ENCODE measurements at regions not wholly inside any gene's neighbourhood (a gene's known extent, or its start where the extent isn't known, plus 50 kb on each side); places are given as distances from the start of the nearest gene placed in this dataset.
"Not testable (repeated sequence)": the region's sequence is repeated elsewhere in the genome, so short reads cannot be mapped to it uniquely, and the experiment has no call there.

DNA sequence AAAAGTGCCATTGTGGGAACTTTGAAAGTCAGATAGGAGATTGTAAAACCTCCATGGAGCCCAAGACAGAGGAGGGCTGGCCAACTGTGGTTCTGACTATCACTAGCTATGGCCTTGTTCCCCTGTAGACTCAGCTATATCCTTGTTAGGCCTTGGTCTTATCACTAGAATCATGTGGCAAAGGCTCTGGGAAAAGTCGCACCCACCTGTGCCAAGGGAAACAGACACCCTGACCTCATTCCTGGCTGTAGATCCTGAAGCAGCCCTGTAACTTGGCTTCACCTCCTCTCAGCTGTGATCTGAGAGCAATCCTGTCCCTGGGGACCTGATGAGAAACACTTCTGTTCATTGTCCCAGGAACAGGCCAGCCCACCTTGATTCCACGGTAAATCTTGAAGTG is 566.2 kb downstream of the TMEM135 start:
- in situ Hi-C loops (cut with MboI; ENCODE audit: low pct_unique_long_range_greater_than_20kb, low sequenced_read_pairs, unreplicated experiment), result no loop called here
- no peak for TF ChIP-seq CTCF (IDR thresholded peaks at IDR 0.05; ENCODE audit: extremely low read depth, insufficient read depth, missing control alignments)
- no peak for DNase-seq (ENCODE audit: low spot score)

- in situ Hi-C loops (cut with MboI; ENCODE audit: low pct_unique_long_range_greater_than_20kb, low sequenced_read_pairs, unreplicated experiment), result no loop called here
- no peak for TF ChIP-seq CTCF (IDR thresholded peaks at IDR 0.05; ENCODE audit: extremely low read depth, insufficient read depth, missing control alignments)
Measured at GRCh38 chr11:87602776-87603175, 565.0 kb downstream of the TMEM135 start.

GRCh38 chr11:87600938-87601337 is 563.2 kb downstream of the TMEM135 start:
- no peak for DNase-seq (ENCODE audit: low spot score)

More at GRCh38 chr11:87602776-87603175, 565.0 kb downstream of the TMEM135 start:
- DNase-seq (ENCODE audit: low spot score), result no peak

GRCh38 chr11:87597725-87598124 is 560.0 kb downstream of the TMEM135 start:
- in situ Hi-C loops (cut with MboI; ENCODE audit: low pct_unique_long_range_greater_than_20kb, low sequenced_read_pairs, unreplicated experiment), result no loop called here
- no peak for TF ChIP-seq CTCF (IDR thresholded peaks at IDR 0.05; ENCODE audit: extremely low read depth, insufficient read depth, missing control alignments)
- no peak for DNase-seq (ENCODE audit: low spot score)

More at GRCh38 chr11:87600938-87601337, 563.2 kb downstream of the TMEM135 start:
- no peak for TF ChIP-seq CTCF (IDR thresholded peaks at IDR 0.05; ENCODE audit: extremely low read depth, insufficient read depth, missing control alignments)
- in situ Hi-C loops (cut with MboI; ENCODE audit: low pct_unique_long_range_greater_than_20kb, low sequenced_read_pairs, unreplicated experiment), result no loop called here

DNA sequence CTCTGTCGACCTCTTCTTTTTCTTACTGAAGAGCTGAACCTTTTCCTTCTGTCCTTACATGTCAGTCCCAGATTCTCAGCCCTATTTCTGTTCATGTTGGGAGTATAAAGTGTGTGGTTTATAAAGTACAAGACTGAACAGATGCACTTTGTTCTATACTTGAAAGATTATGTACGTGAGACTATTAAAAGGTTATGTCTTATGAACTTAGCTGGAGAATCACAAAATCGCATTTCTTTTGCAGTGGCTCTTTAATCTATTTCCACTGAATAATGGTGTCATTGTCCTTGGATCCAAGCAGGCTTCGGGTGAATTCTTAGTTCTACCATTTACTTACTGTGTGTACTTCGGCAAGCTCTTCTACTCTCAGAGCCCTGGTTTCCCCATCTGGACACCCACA is 558.4 kb downstream of the TMEM135 start:
- in situ Hi-C loops (cut with MboI; ENCODE audit: low pct_unique_long_range_greater_than_20kb, low sequenced_read_pairs, unreplicated experiment), result no loop called here
- no peak for TF ChIP-seq CTCF (IDR thresholded peaks at IDR 0.05; ENCODE audit: extremely low read depth, insufficient read depth, missing control alignments)
- no peak for DNase-seq (ENCODE audit: low spot score)

- no peak for DNase-seq (ENCODE audit: low spot score)
- no peak for TF ChIP-seq CTCF (IDR thresholded peaks at IDR 0.05; ENCODE audit: extremely low read depth, insufficient read depth, missing control alignments)
- in situ Hi-C loops (cut with MboI; ENCODE audit: low pct_unique_long_range_greater_than_20kb, low sequenced_read_pairs, unreplicated experiment), result no loop called here
Measured at GRCh38 chr11:87589082-87589481, 551.3 kb downstream of the TMEM135 start.

DNA sequence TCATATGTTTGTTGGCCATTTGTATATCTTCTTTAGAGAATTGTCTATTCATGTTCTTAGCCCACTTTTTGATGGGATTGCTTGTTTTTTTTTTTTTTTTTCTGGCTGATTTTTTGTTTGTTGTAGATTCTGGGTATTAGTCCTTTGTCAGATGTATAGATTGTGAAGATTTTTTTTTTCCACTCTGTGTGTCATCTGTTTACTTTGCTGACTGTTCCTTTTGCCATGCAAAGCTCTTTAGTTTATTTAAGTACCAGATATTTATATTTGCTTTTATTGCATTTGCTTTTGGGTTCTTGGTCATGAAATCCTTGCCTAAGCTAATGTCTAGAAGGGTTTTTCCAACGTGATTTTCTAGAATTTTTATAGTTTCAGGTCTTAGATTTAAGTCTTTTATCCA is 547.9 kb downstream of the TMEM135 start:
- DNase-seq (ENCODE audit: low spot score); in situ Hi-C loops (cut with MboI; ENCODE audit: low pct_unique_long_range_greater_than_20kb, low sequenced_read_pairs, unreplicated experiment): not testable (repeated sequence)
